Endothelial cell of umbilical vein (primary cell): ENCODE measurements at regions not wholly inside any gene's neighbourhood (a gene's known extent, or its start where the extent isn't known, plus 50 kb on each side); places are given as distances from the start of the nearest gene placed in this dataset.

Experiments used
- BruUV-seq: library from RNA; stranded (reverse); fragments of 400-500 nt; replicated peaks from 2 replicates; lab custom pipeline; 2021; lab: Mats Ljungman, UMichigan
- CTCF ChIA-PET: fragments of 300-600, 350-600 bp; sonication (Branson Sonifier 250); formaldehyde crosslinking; loops from one replicate; lab custom pipeline; 2021; ENCODE audit warnings: antibody characterized with exemption, inconsistent platforms; lab: Charles Lee
- POLR2A ChIA-PET: fragments of 300-600, 350-600 bp; sonication (Branson Sonifier 250); formaldehyde crosslinking; loops from one replicate; lab custom pipeline; 2021; ENCODE audit warnings: antibody characterized with exemption, inconsistent platforms; lab: Charles Lee
- DNase-seq: peaks from one replicate; pipeline ENCODE4 v3.0.0-alpha.2; 2011; ENCODE audit warnings: low read depth, low spot score
- FAIRE-seq: peaks from 2 replicates; lab custom pipeline; 2011; peaks lifted over from hg19 to GRCh38; lab: Jason Lieb, UNC
- H2AFZ ChIP-seq: 2 replicates; pipeline ENCODE4 v1.6.0; 2012; ENCODE audit warnings: low read depth, low read length, control low read depth, inconsistent platforms
- H3K27ac ChIP-seq: 2 replicates; pipeline ENCODE4 v1.5.1; 2011; ENCODE audit warnings: low read depth, mild to moderate bottlenecking, control low read depth, low read length, moderate library complexity; ENCODE audit not compliant: insufficient read depth
- H3K27me3 ChIP-seq, 2 experiments: 2 replicates each; pipeline versions ENCODE4 v1.6.0 to v1.6.1; 2011; ENCODE audit warnings: low read length in 2 of 2, mixed read lengths in 1 of 2; ENCODE audit not compliant: control insufficient read depth in 2 of 2, insufficient read depth in 2 of 2
- H3K36me3 ChIP-seq, 2 experiments: 2 replicates in 1 of 2; 3 replicates in 1 of 2; pipeline ENCODE4 v1.5.1; 2011; ENCODE audit warnings: low read length in 2 of 2, mild to moderate bottlenecking in 1 of 2, moderate library complexity in 1 of 2; ENCODE audit not compliant: control insufficient read depth in 2 of 2, insufficient read depth in 2 of 2; ENCODE audit errors: extremely low read depth in 1 of 2
- H3K4me1 ChIP-seq: 3 replicates; pipeline ENCODE4 v1.5.1; 2011; ENCODE audit warnings: mild to moderate bottlenecking, low read length; ENCODE audit not compliant: control insufficient read depth, insufficient read depth; ENCODE audit errors: extremely low read depth
- H3K4me2 ChIP-seq: 2 replicates; pipeline ENCODE4 v1.6.1; 2011; ENCODE audit warnings: low read length, control low read depth, mixed read lengths; ENCODE audit not compliant: insufficient read depth
- H3K4me3 ChIP-seq, 3 experiments: fragments of 200-600 bp in 1 of 3; sonication (generic), shearing (Covaris generic) in 1 of 3; replicated peaks in 1 of 3; 2 replicates each; pipeline ENCODE4 v1.5.1; 2011 to 2016; ENCODE audit warnings: control low read depth in 3 of 3, low read length in 3 of 3, mild to moderate bottlenecking in 2 of 3, inconsistent platforms in 1 of 3, low read depth in 1 of 3, moderate library complexity in 1 of 3; ENCODE audit not compliant: insufficient read depth in 1 of 3
- H3K79me2 ChIP-seq: 2 replicates; pipeline ENCODE4 v1.6.0; 2012; ENCODE audit warnings: low read length, inconsistent platforms; ENCODE audit not compliant: control insufficient read depth, insufficient read depth
- H3K9ac ChIP-seq: replicated peaks from 2 replicates; pipeline ENCODE3; 2011; ENCODE audit warnings: low read length, control low read depth; ENCODE audit not compliant: insufficient read depth; ENCODE audit errors: extremely low read depth
- H3K9me1 ChIP-seq: replicated peaks from 3 replicates; pipeline ENCODE4 v1.6.0; 2011; ENCODE audit warnings: mild to moderate bottlenecking, low read length; ENCODE audit not compliant: control insufficient read depth, insufficient read depth; ENCODE audit errors: extremely low read depth
- H3K9me3 ChIP-seq: replicated peaks from 2 replicates; pipeline ENCODE4 v1.5.1; 2012; ENCODE audit warnings: low read length, inconsistent platforms; ENCODE audit not compliant: control insufficient read depth, insufficient read depth
- H4K20me1 ChIP-seq: replicated peaks from 2 replicates; pipeline ENCODE3; 2011; ENCODE audit warnings: mild to moderate bottlenecking, low read length; ENCODE audit not compliant: control insufficient read depth, insufficient read depth; ENCODE audit errors: extremely low read depth
- CTCF ChIP-seq, 2 donors: IDR thresholded peaks; 1 replicate in 1 of 2; 2 replicates in 1 of 2; pipeline ENCODE4 v1.5.1; 2011; ENCODE audit warnings: low read length in 2 of 2, mild to moderate bottlenecking in 2 of 2, moderate library complexity in 2 of 2, control low read depth in 1 of 2, inconsistent platforms in 1 of 2, low read depth in 1 of 2; ENCODE audit not compliant: insufficient read depth in 1 of 2; ENCODE audit errors: extremely low read depth in 1 of 2
- EZH2 ChIP-seq: IDR thresholded peaks from 2 replicates; pipeline ENCODE4 v1.6.1; 2012; ENCODE audit warnings: borderline replicate concordance, low read depth, mild to moderate bottlenecking, moderate library complexity, low read length, inconsistent platforms; ENCODE audit not compliant: severe bottlenecking
- FOS ChIP-seq: IDR thresholded peaks from 2 replicates; pipeline ENCODE4 v1.6.1; 2011; ENCODE audit warnings: mild to moderate bottlenecking, low read length, moderate library complexity, borderline replicate concordance; ENCODE audit not compliant: insufficient read depth
- GATA2 ChIP-seq: IDR thresholded peaks from 2 replicates; pipeline ENCODE4 v1.7.0; 2011; ENCODE audit warnings: low read depth, mild to moderate bottlenecking, moderate library complexity, mixed read lengths, low read length; ENCODE audit not compliant: insufficient read length, insufficient read depth
- JUN ChIP-seq: IDR thresholded peaks from 2 replicates; pipeline ENCODE4 v1.6.1; 2011; ENCODE audit warnings: borderline replicate concordance, low read depth; ENCODE audit not compliant: insufficient read length, insufficient read depth
- MAX ChIP-seq: IDR thresholded peaks from 2 replicates; pipeline ENCODE4 v1.6.1; 2011; ENCODE audit not compliant: insufficient read depth, insufficient read length
- MYC ChIP-seq: IDR thresholded peaks from one replicate; pipeline ENCODE4 v1.6.1; 2011; ENCODE audit warnings: mild to moderate bottlenecking, low read depth, low read length
- POLR2A ChIP-seq: IDR thresholded peaks from 2 replicates; pipeline ENCODE4 v1.6.1; 2012; ENCODE audit warnings: low read depth, mild to moderate bottlenecking, control low read depth, low read length
- POLR2AphosphoS5 ChIP-seq: IDR thresholded peaks from 2 replicates; pipeline ENCODE4 v1.6.1; 2012; ENCODE audit warnings: low read depth, mild to moderate bottlenecking, control low read depth, low read length, moderate library complexity; ENCODE audit not compliant: insufficient read depth
- dilution Hi-C: fragments of 300-500 bp; cut with MboI; formaldehyde crosslinking; loops from one replicate; pipeline ENCODE4 v1.15.0; 2019; ENCODE audit warnings: low sequenced_read_pairs; ENCODE audit not compliant: extremely low pct_ligation_motif_present
- intact Hi-C: fragments of 100-400 bp; cut with micrococcal nuclease; formaldehyde crosslinking; loops from one replicate; pipeline ENCODE4 v1.10.0; 2022

GRCh38 chr4:189870511-189871234, 70.0 kb upstream of the FRG1 start:
- Histone ChIP-seq H3K27me3 (no peaks in the 10 kb centered on the region), H3K9me1 (no peaks in the 10 kb centered on the region), H4K20me1 (no peaks in the 10 kb centered on the region), H3K9ac (no peak overlapping the region), H3K4me3 (no peak overlapping the region), H3K4me1 (no peaks in the 10 kb centered on the region), H3K4me2 (no peak overlapping the region), H2AFZ (no peak overlapping the region), H3K79me2 (no peaks in the 10 kb centered on the region), H3K36me3 (no peaks in the 10 kb centered on the region), H3K9me3 (no peaks in the 10 kb centered on the region), H3K27ac (no peak overlapping the region)
- POLR2A ChIA-PET = no interaction called here
- CTCF ChIA-PET = no interaction called here
- FAIRE-seq = no peak
- dilution Hi-C loops = no loop called here
- intact Hi-C loops = no loop called here
- DNase-seq = no peak
- TF ChIP-seq MAX (no peak), POLR2AphosphoS5 (no peak), MYC (no peak), FOS (no peak), POLR2A (no peak), CTCF (IDR thresholded peaks at IDR 0.05; ENCODE audit: extremely low read depth in 1 of 2, insufficient read depth in 1 of 2, low read depth in 1 of 2, low read length in 2 of 2) (no peak), GATA2 (no peak), EZH2 (no peak), JUN (no peak)
- BruUV-seq = no TSS peak
